Lung (tissue), 11 donors: ENCODE measurements at regions not wholly inside any gene's neighbourhood (a gene's known extent, or its start where the extent isn't known, plus 50 kb on each side); places are given as distances from the start of the nearest gene placed in this dataset.

ENCODE experiments used
- ATAC-seq: fragments of 200-7000 bp; cut with Tn5 transposase; one replicate; pipeline ENCODE4 v1.9.1; 2020; ENCODE audit warnings: moderate number of reproducible peaks; ENCODE audit not compliant: insufficient read depth, low FRiP score
- DNase-seq, 3 donors: peaks; one replicate each; pipeline ENCODE4 v3.0.0-alpha.2; 2013 to 2017
- H3K27ac ChIP-seq, 2 donors: one replicate each; pipeline ENCODE4 v1.5.1; 2013; ENCODE audit warnings: mild to moderate bottlenecking in 2 of 2, moderate library complexity in 2 of 2, control low read depth in 1 of 2, inconsistent platforms in 1 of 2, low read depth in 1 of 2, low read length in 1 of 2
- H3K27me3 ChIP-seq, 3 donors: one replicate each; pipeline ENCODE4 v1.5.1; 2013; ENCODE audit warnings: low read length in 2 of 3; ENCODE audit not compliant: control insufficient read depth in 3 of 3, insufficient read depth in 3 of 3
- H3K36me3 ChIP-seq, 4 donors: one replicate each; pipeline ENCODE4 v1.5.1; 2013; ENCODE audit warnings: low read length in 4 of 4, mild to moderate bottlenecking in 1 of 4, moderate library complexity in 1 of 4; ENCODE audit not compliant: control insufficient read depth in 4 of 4, insufficient read depth in 4 of 4
- H3K4me1 ChIP-seq, 5 donors: one replicate each; pipeline ENCODE4 v1.5.1; 2013; ENCODE audit warnings: low read length in 5 of 5, mild to moderate bottlenecking in 2 of 5, moderate library complexity in 1 of 5; ENCODE audit not compliant: control insufficient read depth in 5 of 5, insufficient read depth in 5 of 5
- H3K4me3 ChIP-seq: one replicate; pipeline ENCODE4 v1.5.1; 2013; ENCODE audit warnings: mild to moderate bottlenecking, control low read depth, moderate library complexity
- H3K9ac ChIP-seq, 2 donors: one replicate each; pipeline ENCODE4 v1.5.1; 2013; ENCODE audit warnings: low read length in 2 of 2, control low read depth in 1 of 2; ENCODE audit not compliant: insufficient read depth in 1 of 2
- H3K9me3 ChIP-seq, 4 donors: one replicate each; pipeline ENCODE4 v1.5.1; 2013; ENCODE audit warnings: low read length in 3 of 4, mild to moderate bottlenecking in 1 of 4, moderate library complexity in 1 of 4; ENCODE audit not compliant: control insufficient read depth in 4 of 4, insufficient read depth in 3 of 4
- WGBS, 2 donors: extraction: QIAGEN DNeasy Blood & Tissue Kit; methylation state at CpG; one replicate each; pipeline ENCODE4 v1.1.7; 2013; 5-methylcytosine and 5-hydroxymethylcytosine counted together
- TF ChIP-seq, protein P1 (sequence below): IDR thresholded peaks from 2 replicates; pipeline ENCODE4 v1.5.1; 2012; ENCODE audit warnings: mild to moderate bottlenecking; ENCODE audit errors: control extremely low read depth, extremely low read depth
- donor health status: control.
- donor health status: control.
- donor health status: Bipolar disorder and iron deficiency.
- donor health status: healthy.
- donor health status: DM: yes; HTN: yes; CAD: no.

DNA sequence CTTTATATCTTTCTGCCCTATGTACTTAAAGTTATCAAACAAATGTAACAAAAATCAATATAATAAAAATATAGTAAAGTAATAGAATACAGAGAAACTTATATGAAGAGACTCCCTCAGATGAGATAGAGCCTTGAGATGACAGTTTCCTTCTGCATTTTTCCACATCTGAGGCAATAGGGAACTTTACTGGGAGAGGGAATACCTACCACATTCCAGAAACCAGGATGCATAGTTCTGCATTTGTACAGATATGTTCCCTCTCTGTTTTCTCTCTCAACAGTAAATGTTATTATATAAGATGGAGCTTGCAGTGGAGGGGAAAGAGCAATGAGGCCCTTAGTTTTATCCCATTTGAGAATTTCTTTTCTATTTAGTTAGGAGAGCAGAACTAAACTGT lies 109.6 kb upstream of the KCNN2 start:
- Histone ChIP-seq H3K4me1 (peaks cover 0 to 3% (median 0%) of the 10 kb centered on the region in 5 donors), H3K27me3 (no peaks in the 10 kb centered on the region), H3K9me3 (no peaks in the 10 kb centered on the region), H3K36me3 (no peaks in the 10 kb centered on the region), H3K4me3 (no peak overlapping the region), H3K9ac (no peak overlapping the region), H3K27ac (no peak overlapping the region)
- TF ChIP-seq, protein P1, sequence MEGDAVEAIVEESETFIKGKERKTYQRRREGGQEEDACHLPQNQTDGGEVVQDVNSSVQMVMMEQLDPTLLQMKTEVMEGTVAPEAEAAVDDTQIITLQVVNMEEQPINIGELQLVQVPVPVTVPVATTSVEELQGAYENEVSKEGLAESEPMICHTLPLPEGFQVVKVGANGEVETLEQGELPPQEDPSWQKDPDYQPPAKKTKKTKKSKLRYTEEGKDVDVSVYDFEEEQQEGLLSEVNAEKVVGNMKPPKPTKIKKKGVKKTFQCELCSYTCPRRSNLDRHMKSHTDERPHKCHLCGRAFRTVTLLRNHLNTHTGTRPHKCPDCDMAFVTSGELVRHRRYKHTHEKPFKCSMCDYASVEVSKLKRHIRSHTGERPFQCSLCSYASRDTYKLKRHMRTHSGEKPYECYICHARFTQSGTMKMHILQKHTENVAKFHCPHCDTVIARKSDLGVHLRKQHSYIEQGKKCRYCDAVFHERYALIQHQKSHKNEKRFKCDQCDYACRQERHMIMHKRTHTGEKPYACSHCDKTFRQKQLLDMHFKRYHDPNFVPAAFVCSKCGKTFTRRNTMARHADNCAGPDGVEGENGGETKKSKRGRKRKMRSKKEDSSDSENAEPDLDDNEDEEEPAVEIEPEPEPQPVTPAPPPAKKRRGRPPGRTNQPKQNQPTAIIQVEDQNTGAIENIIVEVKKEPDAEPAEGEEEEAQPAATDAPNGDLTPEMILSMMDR = no peak
- ATAC-seq = no peak
- DNase-seq = no peak

DNA sequence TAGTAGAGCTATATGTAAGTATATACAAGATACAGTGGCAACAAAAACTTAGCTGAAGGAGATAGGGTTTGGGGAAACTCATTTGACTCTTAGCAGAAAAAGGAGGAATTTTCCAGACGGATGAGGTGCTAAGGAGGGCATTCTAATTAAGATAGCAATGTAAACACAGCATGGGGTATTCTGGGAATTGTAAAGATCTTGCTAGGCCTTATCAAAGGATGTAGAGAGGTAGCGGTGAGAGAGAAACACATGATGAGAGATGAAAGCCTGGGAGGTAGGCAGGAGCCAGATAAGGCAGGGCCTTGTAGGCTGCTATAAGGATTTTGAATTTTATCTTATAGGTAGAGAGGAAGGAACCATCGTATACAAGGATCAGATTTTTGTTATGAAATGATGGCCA lies 106.6 kb upstream of the KCNN2 start:
- no peak for DNase-seq
- H3K9me3 ChIP-seq = peaks cover 0 to 2% (median 0%) of the 10 kb centered on the region in 4 donors
- H3K27me3 ChIP-seq = no peaks in the 10 kb centered on the region
- TF ChIP-seq, protein P1 = no peak
- WGBS, 2 donors = 39 to 50% methylated on average over 3 of the region's 3 CpGs
- H3K4me3 ChIP-seq = no peak overlapping the region
- H3K4me1 ChIP-seq = peaks cover 0 to 1% (median 0%) of the 10 kb centered on the region in 5 donors
- ATAC-seq = no peak
- no peaks in the 10 kb centered on the region for H3K36me3 ChIP-seq
- H3K27ac ChIP-seq = no peak overlapping the region
- H3K9ac ChIP-seq = no peak overlapping the region

DNA sequence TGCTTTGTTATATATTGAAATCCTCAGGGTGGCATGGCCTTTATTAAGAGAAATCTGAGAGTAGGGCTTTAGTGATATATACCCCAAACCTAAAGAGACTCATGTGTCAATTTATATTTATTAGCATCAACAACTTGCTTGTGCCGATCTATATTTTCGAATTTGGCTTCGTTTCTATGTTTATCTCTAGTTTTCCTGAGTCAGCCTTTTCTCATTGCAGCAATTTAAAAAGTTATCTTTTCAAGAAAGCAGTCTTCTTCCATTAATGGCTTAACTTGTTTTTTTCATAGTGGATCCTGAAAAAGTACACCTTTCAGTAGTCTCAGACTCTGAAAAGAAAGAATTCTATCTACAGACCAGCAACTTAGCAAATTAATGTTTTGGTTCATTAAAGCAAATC lies 99.9 kb upstream of the KCNN2 start:
- Histone ChIP-seq H3K27ac (no peak overlapping the region), H3K27me3 (no peaks in the 10 kb centered on the region), H3K9ac (no peak overlapping the region), H3K4me1 (no peaks in the 10 kb centered on the region), H3K36me3 (no peaks in the 10 kb centered on the region), H3K4me3 (no peak overlapping the region), H3K9me3 (peaks cover 0 to 2% (median 0%) of the 10 kb centered on the region in 4 donors)
- WGBS, 2 donors = 70 to 81% methylated on average over 3 of the region's 3 CpGs
- ATAC-seq (no peak), DNase-seq (no peak)
- TF ChIP-seq, protein P1 = no peak

DNA sequence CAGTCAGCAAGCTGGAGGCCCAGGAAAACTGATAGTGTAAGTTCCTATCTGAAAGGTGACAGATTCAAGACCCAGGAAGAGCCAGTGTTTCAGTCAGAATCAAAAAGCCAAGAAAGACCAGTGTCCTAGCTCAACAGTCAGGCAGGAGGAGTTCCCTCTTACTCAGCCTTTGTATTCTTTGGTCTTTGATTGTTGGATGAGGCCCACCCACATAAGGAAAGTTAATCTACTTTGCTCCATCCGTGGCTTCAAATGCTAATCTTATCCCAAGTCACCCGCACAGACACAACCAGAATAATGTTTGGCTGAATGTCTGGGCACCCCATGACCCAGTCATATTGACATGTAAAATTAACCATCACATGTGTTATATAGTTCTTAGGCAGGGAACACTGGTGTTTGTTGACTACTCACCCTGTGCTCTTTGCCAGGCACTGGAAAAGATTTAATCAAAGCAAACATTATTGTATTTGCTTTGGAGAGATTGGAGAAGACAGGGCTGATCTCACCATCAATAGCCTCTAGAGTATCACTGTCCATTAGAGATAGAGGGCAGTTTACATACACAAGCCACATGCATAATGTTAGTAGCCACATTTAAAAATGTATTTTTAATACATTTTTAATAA lies 96.3 kb upstream of the KCNN2 start:
- H3K27ac ChIP-seq = no peak overlapping the region
- H3K4me1 ChIP-seq = no peaks in the 10 kb centered on the region
- no peak for DNase-seq
- H3K9me3 ChIP-seq = no peaks in the 10 kb centered on the region
- no peak overlapping the region for H3K9ac ChIP-seq
- H3K4me3 ChIP-seq = no peak overlapping the region
- no peaks in the 10 kb centered on the region for H3K27me3 ChIP-seq
- ATAC-seq = no peak
- no peaks in the 10 kb centered on the region for H3K36me3 ChIP-seq
- WGBS, 2 donors = 60 to 78% methylated on average over 2 of the region's 2 CpGs
- TF ChIP-seq, protein P1 = no peak
